ENCODE measurements at regions not wholly inside any gene's neighbourhood (a gene's known extent, or its start where the extent isn't known, plus 50 kb on each side); places are given as distances from the start of the nearest gene placed in this dataset.

- DNase-seq (ENCODE audit: extremely low read depth in 1 of 2, low read depth in 1 of 2): no peak
These were observed 334.4 kb downstream of the DHX15 start for GRCh38 chr4:24249972-24250371.

DNA sequence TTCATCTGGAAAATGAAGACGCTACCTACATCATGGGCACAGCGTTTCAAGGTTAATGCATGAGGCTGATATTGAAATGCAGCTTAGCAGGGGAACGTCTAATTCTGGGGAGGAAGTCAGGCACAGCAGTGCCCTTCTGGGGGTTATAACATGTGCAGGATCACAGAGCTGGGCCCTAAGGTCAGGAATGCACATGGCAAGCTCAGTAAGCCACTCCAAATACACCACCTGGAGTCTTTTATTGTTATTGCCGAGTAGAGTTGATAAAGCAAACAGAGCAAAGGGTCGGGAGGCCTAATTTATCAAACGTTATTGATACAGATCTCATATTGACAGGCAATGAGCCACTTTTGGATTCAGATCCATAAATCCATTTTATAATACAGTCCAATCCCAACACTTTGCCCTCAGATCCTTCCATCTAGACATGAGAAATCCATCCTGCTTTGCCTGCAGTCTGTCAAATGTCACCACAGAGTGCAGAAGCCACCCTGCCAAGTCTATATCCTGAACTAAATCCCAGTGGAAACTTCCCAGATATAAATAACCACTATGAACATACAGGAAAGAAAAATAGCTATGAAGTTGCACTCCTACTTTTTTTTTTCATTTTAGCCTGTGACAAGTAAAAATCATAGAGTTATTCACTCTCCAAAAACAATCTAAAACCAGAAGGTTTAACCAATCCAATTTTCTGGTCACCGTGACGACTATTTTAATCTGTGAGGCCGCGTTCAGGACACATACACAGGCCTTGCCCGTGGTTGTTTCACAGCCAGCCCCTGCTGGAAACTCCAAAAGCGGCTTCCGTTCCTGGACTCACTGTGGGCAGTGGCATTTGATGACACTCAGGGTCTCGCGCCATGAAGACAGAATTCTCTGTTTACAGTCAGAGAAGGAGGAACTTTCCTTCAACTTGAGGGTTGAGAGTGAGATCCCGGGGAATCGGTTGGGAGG, 335.4 kb downstream of the DHX15 start:
- no peak for DNase-seq (ENCODE audit: extremely low read depth in 1 of 2, low read depth in 1 of 2)

DNA sequence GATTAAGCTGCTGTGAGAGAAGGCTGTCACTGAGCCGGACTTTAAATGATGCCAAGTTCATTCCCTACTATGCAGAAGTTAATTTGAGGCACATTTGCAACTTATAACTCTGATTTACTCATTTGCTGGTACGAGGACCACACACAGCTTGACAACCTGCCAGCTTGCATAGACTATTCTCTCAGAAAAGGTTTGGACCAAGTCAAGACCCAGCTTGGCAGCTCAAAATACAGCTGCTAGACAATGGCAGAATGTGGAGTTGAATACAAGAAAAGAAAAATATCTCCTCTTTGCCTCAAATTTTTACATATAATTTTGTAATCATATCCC, 338.9 kb downstream of the DHX15 start:
- no peak for DNase-seq (ENCODE audit: extremely low read depth in 1 of 2, low read depth in 1 of 2)

DNA sequence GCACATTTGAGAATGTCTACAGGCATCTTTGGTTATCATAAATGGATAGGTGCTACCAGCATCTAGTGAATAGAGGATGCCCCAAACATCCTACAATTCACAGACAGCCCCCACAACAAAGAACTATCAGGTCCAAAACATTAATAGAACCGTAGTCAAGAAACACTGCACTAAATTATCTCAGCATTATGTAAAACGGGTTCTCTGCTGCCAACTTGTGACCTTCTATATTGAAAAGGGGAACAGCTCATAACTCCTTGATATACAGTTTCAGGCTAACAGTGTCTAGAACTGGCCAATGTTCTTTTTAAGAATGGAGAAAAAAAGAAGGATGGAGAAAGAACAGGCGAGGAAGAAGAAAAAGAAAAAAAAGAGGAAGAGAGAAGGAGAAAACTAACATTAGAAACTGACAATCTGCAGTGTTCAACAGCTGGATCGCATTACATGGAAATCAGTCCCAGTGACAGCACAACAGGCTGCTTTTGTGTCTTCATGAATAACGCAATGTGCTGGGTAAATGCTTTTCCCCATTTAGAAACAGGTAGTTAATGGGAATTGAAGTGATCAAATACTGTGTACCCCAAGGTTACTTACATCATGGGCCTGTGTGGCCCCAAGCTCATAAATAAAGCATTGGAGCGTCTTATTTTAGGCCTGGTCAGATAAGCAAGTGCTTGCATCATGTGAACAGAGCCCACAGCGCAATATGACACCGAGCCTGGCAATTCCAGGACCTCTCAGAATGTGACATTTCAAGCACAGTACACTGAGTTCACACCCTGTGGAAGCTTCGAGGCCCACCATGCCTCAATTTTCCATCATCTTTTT, 339.5 kb downstream of the DHX15 start:
- DNase-seq (ENCODE audit: extremely low read depth in 1 of 2, low read depth in 1 of 2): no peak

DNA sequence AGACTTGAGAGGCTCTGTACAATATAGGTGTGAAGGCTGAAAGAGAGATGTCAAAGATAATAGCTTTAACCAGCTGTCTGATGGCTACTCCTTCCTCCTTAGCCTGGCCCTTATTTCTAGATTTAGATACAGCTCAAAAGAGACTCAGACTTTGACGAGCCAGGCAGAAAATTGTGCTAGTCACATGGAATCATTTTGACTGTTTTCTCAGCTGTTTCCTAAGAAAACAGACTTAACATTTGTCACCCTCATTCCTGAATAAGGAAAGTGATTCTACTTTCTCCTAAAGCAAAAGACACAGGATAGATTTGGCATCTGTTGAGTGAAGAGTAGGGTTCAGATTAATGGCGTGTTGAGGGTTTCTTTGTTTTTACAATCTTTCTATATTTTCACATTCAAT, 340.7 kb downstream of the DHX15 start:
- no peak for DNase-seq (ENCODE audit: extremely low read depth in 1 of 2, low read depth in 1 of 2)

- DNase-seq (ENCODE audit: extremely low read depth in 1 of 2, low read depth in 1 of 2): no peak
These were observed 342.8 kb downstream of the DHX15 start for GRCh38 chr4:24241511-24241910.

- DNase-seq (ENCODE audit: extremely low read depth in 1 of 2, low read depth in 1 of 2): no peak
These were observed 343.7 kb downstream of the DHX15 start for GRCh38 chr4:24240655-24241054.

- no peak for DNase-seq (ENCODE audit: extremely low read depth in 1 of 2, low read depth in 1 of 2)
These were observed 346.6 kb downstream of the DHX15 start for GRCh38 chr4:24237709-24238108.

GRCh38 chr4:24236532-24236931, 346.7 kb upstream of the PPARGC1A start:
- DNase-seq (ENCODE audit: extremely low read depth in 1 of 2, low read depth in 1 of 2): no peak

- no peak for DNase-seq (ENCODE audit: extremely low read depth in 1 of 2, low read depth in 1 of 2)
These were observed 346.3 kb upstream of the PPARGC1A start for GRCh38 chr4:24236120-24236519.

- no peak for DNase-seq (ENCODE audit: extremely low read depth in 1 of 2, low read depth in 1 of 2)
These were observed 345.8 kb upstream of the PPARGC1A start for GRCh38 chr4:24235618-24236017.

DNA sequence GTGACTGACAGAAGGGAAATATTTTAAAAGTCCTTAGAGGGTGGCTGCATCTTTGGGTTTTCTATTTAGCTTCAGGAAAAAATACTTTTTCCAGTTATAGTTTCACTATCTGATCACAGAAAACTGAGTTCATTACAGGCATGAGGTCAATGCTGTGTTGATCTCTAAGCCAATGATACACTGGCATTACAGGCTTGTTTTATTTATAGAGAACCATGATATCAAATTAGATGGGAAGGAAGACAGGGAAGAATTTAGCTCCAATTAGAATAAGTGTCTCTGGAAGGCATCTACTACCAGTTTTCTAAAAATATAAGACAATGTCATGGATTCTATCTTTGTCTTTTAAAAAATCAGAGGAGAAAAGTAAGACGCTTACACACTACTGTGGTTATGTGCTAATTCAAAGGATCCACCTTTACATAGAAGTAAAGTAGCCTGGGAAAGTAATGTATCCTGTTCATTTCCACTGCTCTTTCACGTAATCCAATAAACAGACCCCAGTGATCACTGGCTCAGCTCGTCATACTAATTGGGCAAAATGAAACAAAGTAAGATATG, 344.5 kb upstream of the PPARGC1A start:
- no peak for DNase-seq (ENCODE audit: extremely low read depth in 1 of 2, low read depth in 1 of 2)

GRCh38 chr4:24230955-24231354, 341.1 kb upstream of the PPARGC1A start:
- no peak for DNase-seq (ENCODE audit: extremely low read depth in 1 of 2, low read depth in 1 of 2)

- DNase-seq (ENCODE audit: extremely low read depth in 1 of 2, low read depth in 1 of 2): no peak
These were observed 340.1 kb upstream of the PPARGC1A start for GRCh38 chr4:24229978-24230377.

DNA sequence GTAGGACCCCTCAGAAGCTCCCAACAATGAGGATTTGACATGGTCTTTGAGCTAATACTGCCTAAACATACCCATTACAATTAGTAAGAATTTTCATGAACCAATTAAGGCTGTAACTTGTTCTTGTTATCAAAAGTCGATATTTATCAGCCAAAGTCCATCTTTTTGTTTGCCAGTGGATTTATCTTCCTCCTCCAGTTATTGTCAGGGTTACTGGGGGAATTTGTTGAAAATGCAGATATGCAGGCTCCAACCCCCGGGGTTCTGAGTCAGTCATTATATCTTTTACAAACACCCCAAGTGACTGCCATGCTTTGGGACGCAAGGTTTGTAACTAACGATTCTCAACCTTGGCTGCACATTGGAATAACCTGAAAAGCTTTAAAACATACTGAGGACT, 338.8 kb upstream of the PPARGC1A start:
- no peak for DNase-seq (ENCODE audit: extremely low read depth in 1 of 2, low read depth in 1 of 2)

DNA sequence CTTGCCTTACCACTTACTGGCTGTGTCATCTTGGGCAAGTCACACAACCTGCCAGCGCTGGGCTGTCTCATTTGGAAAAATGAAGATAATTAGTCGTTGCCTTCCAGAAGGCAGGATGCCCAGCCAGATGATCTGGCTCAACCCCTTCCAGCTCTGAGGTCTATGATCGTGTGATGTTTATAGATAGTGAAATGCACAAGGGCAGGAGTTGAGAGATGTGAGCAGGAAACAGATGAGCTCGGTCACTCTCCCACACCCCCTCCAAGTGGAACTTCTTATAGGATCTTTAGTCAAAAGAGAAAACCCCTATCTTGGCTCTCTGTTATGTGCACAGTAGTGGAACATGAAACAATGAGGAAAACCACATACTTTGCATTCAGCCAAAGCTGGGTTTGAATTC, 336.8 kb upstream of the PPARGC1A start:
- no peak for DNase-seq (ENCODE audit: extremely low read depth in 1 of 2, low read depth in 1 of 2)

GRCh38 chr4:24226023-24226422, 336.2 kb upstream of the PPARGC1A start:
- DNase-seq (ENCODE audit: extremely low read depth in 1 of 2, low read depth in 1 of 2): no peak

- DNase-seq (ENCODE audit: extremely low read depth in 1 of 2, low read depth in 1 of 2): no peak
These were observed 334.6 kb upstream of the PPARGC1A start for GRCh38 chr4:24224446-24224845.

GRCh38 chr4:24219209-24219608, 329.4 kb upstream of the PPARGC1A start:
- DNase-seq (ENCODE audit: extremely low read depth in 1 of 2, low read depth in 1 of 2): no peak

DNA sequence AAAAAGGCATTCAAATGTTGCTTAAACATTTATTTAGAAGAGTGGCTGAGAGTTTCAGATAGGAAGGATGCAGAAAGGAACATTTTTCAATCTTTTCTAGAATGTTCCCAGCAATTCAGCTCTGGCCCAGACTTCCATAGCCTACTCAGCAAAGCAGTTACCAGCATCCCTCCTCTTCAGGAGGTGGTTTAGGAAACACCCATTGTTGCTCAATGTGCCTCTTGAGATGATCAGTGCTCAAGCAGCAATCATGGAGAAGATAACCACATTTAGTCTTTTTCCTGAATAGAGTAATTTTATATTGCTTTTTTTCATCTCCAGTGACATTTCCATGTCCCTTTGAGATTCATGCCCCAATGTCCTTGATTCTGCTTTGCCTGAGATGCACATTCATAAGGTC, 328.7 kb upstream of the PPARGC1A start:
- no peak for DNase-seq (ENCODE audit: extremely low read depth in 1 of 2, low read depth in 1 of 2)

- DNase-seq (ENCODE audit: extremely low read depth in 1 of 2, low read depth in 1 of 2): no peak
These were observed 324.9 kb upstream of the PPARGC1A start for GRCh38 chr4:24214796-24215195.

GRCh38 chr4:24213961-24214360, 324.1 kb upstream of the PPARGC1A start:
- DNase-seq (ENCODE audit: extremely low read depth in 1 of 2, low read depth in 1 of 2): no peak
